ENCODE measurements at regions not wholly inside any gene's neighbourhood (a gene's known extent, or its start where the extent isn't known, plus 50 kb on each side); places are given as distances from the start of the nearest gene placed in this dataset.
"Not testable (repeated sequence)": the region's sequence is repeated elsewhere in the genome, so short reads cannot be mapped to it uniquely, and the experiment has no call there.

GRCh38 chr3:153553605-153553945 lies 391.5 kb downstream of the RAP2B start:
- H3K4me3 ChIP-seq (ENCODE audit: low read depth, low read length), result no peak overlapping the region
- no peaks in the 10 kb centered on the region for H3K4me1 ChIP-seq
- H3K4me2 ChIP-seq (ENCODE audit: low read length), result no peak overlapping the region
- no peak overlapping the region for H3K27ac ChIP-seq
- TF ChIP-seq, protein P1, sequence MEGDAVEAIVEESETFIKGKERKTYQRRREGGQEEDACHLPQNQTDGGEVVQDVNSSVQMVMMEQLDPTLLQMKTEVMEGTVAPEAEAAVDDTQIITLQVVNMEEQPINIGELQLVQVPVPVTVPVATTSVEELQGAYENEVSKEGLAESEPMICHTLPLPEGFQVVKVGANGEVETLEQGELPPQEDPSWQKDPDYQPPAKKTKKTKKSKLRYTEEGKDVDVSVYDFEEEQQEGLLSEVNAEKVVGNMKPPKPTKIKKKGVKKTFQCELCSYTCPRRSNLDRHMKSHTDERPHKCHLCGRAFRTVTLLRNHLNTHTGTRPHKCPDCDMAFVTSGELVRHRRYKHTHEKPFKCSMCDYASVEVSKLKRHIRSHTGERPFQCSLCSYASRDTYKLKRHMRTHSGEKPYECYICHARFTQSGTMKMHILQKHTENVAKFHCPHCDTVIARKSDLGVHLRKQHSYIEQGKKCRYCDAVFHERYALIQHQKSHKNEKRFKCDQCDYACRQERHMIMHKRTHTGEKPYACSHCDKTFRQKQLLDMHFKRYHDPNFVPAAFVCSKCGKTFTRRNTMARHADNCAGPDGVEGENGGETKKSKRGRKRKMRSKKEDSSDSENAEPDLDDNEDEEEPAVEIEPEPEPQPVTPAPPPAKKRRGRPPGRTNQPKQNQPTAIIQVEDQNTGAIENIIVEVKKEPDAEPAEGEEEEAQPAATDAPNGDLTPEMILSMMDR (IDR thresholded peaks at IDR 0.05), result no peak
- H3K27me3 ChIP-seq (ENCODE audit: control insufficient read depth, insufficient read depth, low read length), result no peaks in the 10 kb centered on the region
- no peak overlapping the region for H3K9ac ChIP-seq
- H3K36me3 ChIP-seq (ENCODE audit: control insufficient read depth, insufficient read depth, low read length), result no peaks in the 10 kb centered on the region
- H3K79me2 ChIP-seq, result no peaks in the 10 kb centered on the region
- H2AFZ ChIP-seq, result no peak overlapping the region
- no peaks in the 10 kb centered on the region for H3K9me3 ChIP-seq (ENCODE audit: control insufficient read depth, low read length)

DNA sequence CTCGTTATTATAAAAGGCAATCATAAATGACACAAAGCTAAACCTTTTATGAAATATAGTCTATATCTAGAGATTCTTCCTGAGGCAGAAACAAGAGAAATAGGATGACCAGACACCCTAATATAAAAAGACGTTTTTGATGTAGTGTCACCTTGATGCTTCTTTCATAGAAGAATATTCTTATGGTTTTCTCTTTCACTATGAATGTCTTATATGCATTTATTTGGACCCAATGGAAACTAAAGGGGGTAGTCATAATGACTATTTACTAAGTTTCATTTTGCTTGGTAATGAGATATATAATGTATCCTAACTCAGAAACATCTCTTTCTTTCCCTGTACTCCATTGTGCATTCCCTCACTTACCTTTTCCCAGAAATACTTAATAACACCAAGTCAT lies 393.9 kb downstream of the RAP2B start:
- no peaks in the 10 kb centered on the region for H3K79me2 ChIP-seq
- no peaks in the 10 kb centered on the region for H3K27me3 ChIP-seq (ENCODE audit: control insufficient read depth, insufficient read depth, low read length)
- H3K4me3 ChIP-seq (ENCODE audit: low read depth, low read length), result no peak overlapping the region
- no peak overlapping the region for H3K4me2 ChIP-seq (ENCODE audit: low read length)
- no peaks in the 10 kb centered on the region for H3K36me3 ChIP-seq (ENCODE audit: control insufficient read depth, insufficient read depth, low read length)
- no peaks in the 10 kb centered on the region for H3K4me1 ChIP-seq
- no peak overlapping the region for H2AFZ ChIP-seq
- H3K9me3 ChIP-seq (ENCODE audit: control insufficient read depth, low read length), result peaks cover 2% of the 10 kb centered on the region
- H3K27ac ChIP-seq, result no peak overlapping the region
- TF ChIP-seq, protein P1 (IDR thresholded peaks at IDR 0.05), result no peak
- no peak overlapping the region for H3K9ac ChIP-seq

- H3K36me3 ChIP-seq (ENCODE audit: control insufficient read depth, insufficient read depth, low read length); H3K4me1 ChIP-seq; H3K79me2 ChIP-seq; H2AFZ ChIP-seq; H3K27me3 ChIP-seq (ENCODE audit: control insufficient read depth, insufficient read depth, low read length); H3K4me3 ChIP-seq (ENCODE audit: low read depth, low read length); H3K27ac ChIP-seq; H3K9me3 ChIP-seq (ENCODE audit: control insufficient read depth, low read length); H3K9ac ChIP-seq; H3K4me2 ChIP-seq (ENCODE audit: low read length): not testable (repeated sequence)
These were observed 397.3 kb downstream of the RAP2B start for GRCh38 chr3:153559366-153559765.

DNA sequence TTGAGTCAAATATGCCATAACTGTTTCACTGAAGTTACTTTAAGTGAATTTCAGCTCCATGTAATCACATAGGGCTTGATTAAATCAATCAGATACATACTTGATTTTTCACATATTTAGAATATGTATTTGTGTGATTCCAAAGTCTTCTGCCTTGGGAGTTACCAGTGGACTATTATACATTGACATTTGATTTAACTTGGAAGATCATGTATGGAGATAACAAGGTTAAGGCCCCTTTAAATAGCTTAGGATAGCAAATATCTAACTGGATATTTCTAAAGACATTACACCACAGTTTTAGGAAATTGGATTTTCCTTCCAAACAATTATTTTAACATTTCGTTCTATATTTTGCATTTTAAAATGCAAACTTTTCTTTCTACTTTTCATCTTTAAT lies 405.0 kb downstream of the RAP2B start:
- Histone ChIP-seq H2AFZ (no peak overlapping the region), H3K9me3 (ENCODE audit: control insufficient read depth, low read length) (peaks cover 4% of the 10 kb centered on the region), H3K4me1 (no peaks in the 10 kb centered on the region), H3K27ac (no peak overlapping the region), H3K36me3 (ENCODE audit: control insufficient read depth, insufficient read depth, low read length) (no peaks in the 10 kb centered on the region), H3K79me2 (no peaks in the 10 kb centered on the region), H3K27me3 (ENCODE audit: control insufficient read depth, insufficient read depth, low read length) (no peaks in the 10 kb centered on the region), H3K9ac (no peak overlapping the region), H3K4me2 (ENCODE audit: low read length) (no peak overlapping the region), H3K4me3 (ENCODE audit: low read depth, low read length) (no peak overlapping the region)
- TF ChIP-seq, protein P1 (IDR thresholded peaks at IDR 0.05), result no peak

DNA sequence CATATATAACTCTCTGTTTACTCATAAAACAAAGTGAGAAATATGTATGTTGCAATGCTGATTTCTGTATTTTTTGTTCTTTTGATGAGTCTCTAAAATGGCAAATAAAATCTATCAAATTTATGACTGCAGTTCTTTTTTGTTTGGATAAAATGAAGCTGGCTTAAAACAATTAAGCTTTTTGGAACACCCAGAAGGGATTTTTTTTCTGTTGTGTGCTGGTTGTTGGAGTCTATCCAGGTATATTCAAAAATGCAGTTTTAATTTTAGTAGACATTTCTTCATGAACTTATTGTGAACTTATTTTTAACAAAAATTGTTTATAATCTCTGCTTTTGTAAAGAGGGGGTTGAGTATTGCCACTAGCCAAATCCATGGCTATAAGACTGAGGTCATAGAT lies 405.5 kb downstream of the RAP2B start:
- Histone ChIP-seq H3K4me3 (ENCODE audit: low read depth, low read length) (no peak overlapping the region), H3K79me2 (no peaks in the 10 kb centered on the region), H3K4me1 (no peaks in the 10 kb centered on the region), H3K27me3 (ENCODE audit: control insufficient read depth, insufficient read depth, low read length) (no peaks in the 10 kb centered on the region), H3K9ac (no peak overlapping the region), H3K36me3 (ENCODE audit: control insufficient read depth, insufficient read depth, low read length) (no peaks in the 10 kb centered on the region), H3K27ac (no peak overlapping the region), H3K4me2 (ENCODE audit: low read length) (no peak overlapping the region), H2AFZ (no peak overlapping the region), H3K9me3 (ENCODE audit: control insufficient read depth, low read length) (no peaks in the 10 kb centered on the region)
- TF ChIP-seq, protein P1 (IDR thresholded peaks at IDR 0.05), result no peak

- not testable (repeated sequence) for H3K27me3 ChIP-seq (ENCODE audit: control insufficient read depth, insufficient read depth, low read length); H3K4me1 ChIP-seq; H3K79me2 ChIP-seq; H2AFZ ChIP-seq; H3K27ac ChIP-seq; H3K4me2 ChIP-seq (ENCODE audit: low read length); H3K4me3 ChIP-seq (ENCODE audit: low read depth, low read length); H3K9me3 ChIP-seq (ENCODE audit: control insufficient read depth, low read length); H3K9ac ChIP-seq; H3K36me3 ChIP-seq (ENCODE audit: control insufficient read depth, insufficient read depth, low read length)
These were observed 408.5 kb downstream of the RAP2B start for GRCh38 chr3:153570481-153570880.

Data from parathyroid adenoma (tissue), 2 donors.